ENCODE measurements at regions not wholly inside any gene's neighbourhood (a gene's known extent, or its start where the extent isn't known, plus 50 kb on each side); places are given as distances from the start of the nearest gene placed in this dataset.

DNA sequence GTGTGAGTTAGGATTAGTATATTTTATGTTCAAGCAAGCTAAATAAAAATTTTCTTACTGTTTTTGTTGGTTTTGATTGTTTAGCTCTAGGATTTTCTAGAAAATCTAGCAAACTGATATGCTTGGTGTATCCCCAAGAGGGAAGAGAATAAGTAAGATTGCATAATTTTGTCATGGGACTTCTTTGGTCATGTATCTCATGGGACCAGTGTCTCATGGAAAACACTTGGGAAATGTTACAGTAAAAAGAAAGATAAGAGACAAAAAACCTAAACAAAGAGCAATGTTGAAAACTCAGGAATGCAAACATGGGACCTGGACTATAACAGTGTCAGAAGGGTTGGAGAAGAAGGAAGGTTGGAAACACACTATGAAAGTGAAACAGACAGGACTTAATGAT, 119.4 kb downstream of the TLR4 start:
- no peaks in the 10 kb centered on the region for H3K4me1 ChIP-seq
- intact Hi-C loops (cut with DNase I): no loop called here
- no peaks in the 10 kb centered on the region for H3K9me3 ChIP-seq
- no peaks in the 10 kb centered on the region for H3K27me3 ChIP-seq
- no peaks in the 10 kb centered on the region for H3K36me3 ChIP-seq
- TF ChIP-seq EP300 (IDR thresholded peaks at IDR 0.05): no peak
- no peak for TF ChIP-seq POLR2AphosphoS5 (IDR thresholded peaks at IDR 0.05)
- TF ChIP-seq, protein P1, sequence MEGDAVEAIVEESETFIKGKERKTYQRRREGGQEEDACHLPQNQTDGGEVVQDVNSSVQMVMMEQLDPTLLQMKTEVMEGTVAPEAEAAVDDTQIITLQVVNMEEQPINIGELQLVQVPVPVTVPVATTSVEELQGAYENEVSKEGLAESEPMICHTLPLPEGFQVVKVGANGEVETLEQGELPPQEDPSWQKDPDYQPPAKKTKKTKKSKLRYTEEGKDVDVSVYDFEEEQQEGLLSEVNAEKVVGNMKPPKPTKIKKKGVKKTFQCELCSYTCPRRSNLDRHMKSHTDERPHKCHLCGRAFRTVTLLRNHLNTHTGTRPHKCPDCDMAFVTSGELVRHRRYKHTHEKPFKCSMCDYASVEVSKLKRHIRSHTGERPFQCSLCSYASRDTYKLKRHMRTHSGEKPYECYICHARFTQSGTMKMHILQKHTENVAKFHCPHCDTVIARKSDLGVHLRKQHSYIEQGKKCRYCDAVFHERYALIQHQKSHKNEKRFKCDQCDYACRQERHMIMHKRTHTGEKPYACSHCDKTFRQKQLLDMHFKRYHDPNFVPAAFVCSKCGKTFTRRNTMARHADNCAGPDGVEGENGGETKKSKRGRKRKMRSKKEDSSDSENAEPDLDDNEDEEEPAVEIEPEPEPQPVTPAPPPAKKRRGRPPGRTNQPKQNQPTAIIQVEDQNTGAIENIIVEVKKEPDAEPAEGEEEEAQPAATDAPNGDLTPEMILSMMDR (IDR thresholded peaks at IDR 0.05): no peak
- TF ChIP-seq POLR2A (IDR thresholded peaks at IDR 0.05; ENCODE audit: low read depth): no peak
- H3K27ac ChIP-seq (replicated peaks in 1 of 4): no peak overlapping the region
- no peak for DNase-seq (ENCODE audit: extremely low spot score)
- no peak overlapping the region for H3K4me3 ChIP-seq

DNA sequence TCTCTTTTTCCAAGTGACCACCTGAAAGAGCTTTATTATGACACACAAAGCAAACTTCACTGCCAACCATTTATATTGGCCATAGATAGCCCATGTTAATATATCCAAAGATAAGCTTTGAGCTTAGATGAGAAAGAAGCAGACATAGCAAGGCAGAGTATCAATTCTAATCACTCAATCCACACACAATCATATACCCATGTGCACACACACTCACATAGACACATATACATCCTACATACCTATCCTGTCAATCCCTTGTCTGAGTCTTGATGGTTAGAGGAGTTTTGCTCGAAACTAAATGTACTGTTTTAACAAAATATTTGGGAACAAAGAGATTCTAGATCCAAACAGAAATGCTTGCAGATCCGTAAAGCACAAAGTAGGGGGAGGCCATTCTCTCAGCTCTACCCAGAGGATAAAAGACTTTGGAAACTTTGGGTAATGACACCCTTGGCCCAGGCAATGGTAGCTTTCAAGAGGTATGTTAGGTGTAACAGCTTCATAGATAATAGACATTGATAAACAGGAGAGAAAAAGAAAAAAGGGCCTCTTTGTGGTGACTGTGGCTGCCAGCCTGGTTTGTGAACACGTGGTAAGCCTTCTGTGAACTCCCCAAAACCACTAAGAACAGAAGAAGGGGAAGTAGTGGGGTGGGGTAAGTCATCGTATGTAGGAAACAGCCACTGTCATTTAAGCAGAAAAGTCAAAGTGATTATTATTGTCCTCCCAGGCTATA, 121.6 kb downstream of the TLR4 start:
- 53% methylated on average over 4 of the region's 4 CpGs for WGBS
- intact Hi-C loops (cut with DNase I): no loop called here
- no peaks in the 10 kb centered on the region for H3K36me3 ChIP-seq

DNA sequence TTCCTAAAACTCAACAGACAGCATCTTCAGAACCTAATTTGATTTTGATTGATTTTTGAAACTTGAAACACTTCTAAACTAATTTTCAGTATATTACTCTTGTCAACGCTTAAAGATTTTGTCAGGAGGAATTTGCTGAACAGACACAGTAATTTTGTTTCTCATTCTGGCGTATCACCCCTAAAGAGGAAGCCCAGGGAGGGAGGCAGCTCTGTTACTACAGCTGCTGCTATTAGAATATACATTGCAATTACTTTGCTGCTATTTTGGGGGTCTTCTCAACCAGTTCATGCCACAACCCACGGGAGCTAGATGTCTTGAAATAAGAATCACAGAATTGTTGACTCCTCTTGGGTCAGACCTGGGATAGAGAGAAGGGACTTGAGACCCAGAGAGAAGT, 122.6 kb downstream of the TLR4 start:
- H3K36me3 ChIP-seq: no peaks in the 10 kb centered on the region
- H3K27ac ChIP-seq (replicated peaks in 1 of 4): no peak overlapping the region
- H3K9me3 ChIP-seq: no peaks in the 10 kb centered on the region
- WGBS: 45% methylated on average over 3 of the region's 3 CpGs
- TF ChIP-seq EP300 (IDR thresholded peaks at IDR 0.05) (no peak), POLR2AphosphoS5 (IDR thresholded peaks at IDR 0.05) (no peak), POLR2A (IDR thresholded peaks at IDR 0.05; ENCODE audit: low read depth) (no peak)
- TF ChIP-seq, protein P1 (IDR thresholded peaks at IDR 0.05): no peak
- no peak overlapping the region for H3K4me3 ChIP-seq
- intact Hi-C loops (cut with DNase I): no loop called here
- no peaks in the 10 kb centered on the region for H3K4me1 ChIP-seq
- DNase-seq (ENCODE audit: extremely low spot score): no peak
- no peaks in the 10 kb centered on the region for H3K27me3 ChIP-seq

More for the DNA sequence above, 121.6 kb downstream of the TLR4 start:
- Histone ChIP-seq H3K4me3 (no peak overlapping the region), H3K4me1 (no peaks in the 10 kb centered on the region), H3K9me3 (no peaks in the 10 kb centered on the region), H3K27me3 (no peaks in the 10 kb centered on the region), H3K27ac (replicated peaks in 1 of 4) (no peak overlapping the region)
- DNase-seq (ENCODE audit: extremely low spot score): no peak
- TF ChIP-seq EP300 (IDR thresholded peaks at IDR 0.05) (no peak), POLR2AphosphoS5 (IDR thresholded peaks at IDR 0.05) (no peak), POLR2A (IDR thresholded peaks at IDR 0.05; ENCODE audit: low read depth) (no peak)
- TF ChIP-seq, protein P1 (IDR thresholded peaks at IDR 0.05): no peak

DNA sequence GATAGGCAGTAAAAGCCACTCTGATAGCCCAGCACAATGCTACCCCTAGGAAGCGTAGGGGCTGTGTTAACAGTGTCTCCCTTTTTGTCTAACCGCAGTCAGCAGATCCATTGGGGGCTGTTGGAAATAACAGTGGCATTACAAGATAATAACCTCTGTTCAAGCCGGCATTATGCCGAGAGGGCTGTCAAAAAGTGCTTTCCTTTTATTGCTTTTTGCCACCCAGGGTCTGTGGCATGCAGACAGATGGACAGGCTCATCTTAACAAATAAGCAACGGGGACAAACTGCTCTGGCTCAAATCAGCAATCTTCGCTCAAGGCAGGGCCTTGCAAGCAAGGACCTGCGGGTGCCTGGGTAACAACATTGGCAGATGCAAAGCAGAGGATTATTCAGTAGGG, 123.3 kb downstream of the TLR4 start:
- Histone ChIP-seq H3K36me3 (no peaks in the 10 kb centered on the region), H3K4me1 (no peaks in the 10 kb centered on the region), H3K27me3 (no peaks in the 10 kb centered on the region), H3K27ac (replicated peaks in 1 of 4) (no peak overlapping the region), H3K9me3 (no peaks in the 10 kb centered on the region), H3K4me3 (no peak overlapping the region)
- WGBS: 74% methylated on average over 7 of the region's 7 CpGs
- no peak for TF ChIP-seq EP300 (IDR thresholded peaks at IDR 0.05)
- DNase-seq (ENCODE audit: extremely low spot score): no peak
- intact Hi-C loops (cut with DNase I): no loop called here

DNA sequence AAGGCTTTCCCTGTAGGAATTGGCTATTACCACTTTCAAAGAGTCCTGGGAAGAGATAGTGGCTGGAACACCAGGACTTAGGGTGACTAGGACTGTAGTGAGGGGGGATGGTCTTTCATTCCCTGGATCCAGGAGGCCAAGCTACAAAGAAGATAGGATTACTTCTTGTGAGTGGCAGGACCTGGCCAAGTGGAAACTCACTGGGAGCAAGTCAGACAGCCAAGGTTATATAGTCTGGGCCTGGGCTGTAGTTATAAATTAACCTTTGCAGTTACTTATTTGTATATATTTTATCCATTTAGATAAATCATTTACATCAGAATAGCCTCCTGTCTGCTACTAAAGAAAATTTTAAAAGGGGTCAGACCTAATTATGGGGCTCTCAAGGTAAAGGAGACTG, 124.3 kb downstream of the TLR4 start:
- intact Hi-C loops (cut with DNase I): no loop called here
- Histone ChIP-seq H3K4me1 (no peaks in the 10 kb centered on the region), H3K27ac (replicated peaks in 1 of 4) (no peak overlapping the region), H3K27me3 (no peaks in the 10 kb centered on the region), H3K4me3 (no peak overlapping the region), H3K36me3 (no peaks in the 10 kb centered on the region), H3K9me3 (no peaks in the 10 kb centered on the region)
- TF ChIP-seq EP300 (IDR thresholded peaks at IDR 0.05) (no peak), POLR2AphosphoS5 (IDR thresholded peaks at IDR 0.05) (no peak)
- DNase-seq (ENCODE audit: extremely low spot score): no peak

DNA sequence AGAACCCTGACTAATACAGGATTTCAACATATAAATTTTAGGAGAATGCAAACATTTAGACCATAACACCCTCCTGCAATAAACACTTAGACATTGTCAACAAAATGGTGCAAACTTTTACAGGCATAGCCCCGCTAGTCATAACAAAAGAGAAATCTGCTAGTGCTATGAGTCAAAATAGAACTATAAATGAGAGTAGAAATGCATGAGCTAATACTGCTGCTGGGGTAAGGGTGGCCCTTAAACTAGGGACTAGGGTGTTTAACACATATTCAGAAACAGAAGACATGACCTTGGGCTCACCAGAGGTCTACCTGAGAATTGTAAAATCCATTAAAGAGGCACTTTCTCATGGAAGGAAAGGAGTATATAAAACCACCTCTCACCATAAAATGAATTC, 131.6 kb downstream of the TLR4 start:
- Histone ChIP-seq H3K27ac (replicated peaks in 1 of 4) (no peak overlapping the region), H3K9me3 (no peaks in the 10 kb centered on the region), H3K36me3 (no peaks in the 10 kb centered on the region), H3K4me3 (no peak overlapping the region), H3K4me1 (no peaks in the 10 kb centered on the region), H3K27me3 (no peaks in the 10 kb centered on the region)
- no peak for TF ChIP-seq POLR2A (IDR thresholded peaks at IDR 0.05; ENCODE audit: low read depth)
- TF ChIP-seq, protein P1 (IDR thresholded peaks at IDR 0.05): no peak
- no peak for TF ChIP-seq POLR2AphosphoS5 (IDR thresholded peaks at IDR 0.05)
- no peak for TF ChIP-seq EP300 (IDR thresholded peaks at IDR 0.05)
- 82% methylated on average over 1 of the region's 1 CpG for WGBS
- intact Hi-C loops (cut with DNase I): no loop called here
- no peak for DNase-seq (ENCODE audit: extremely low spot score)

Measured in esophagus muscularis mucosa (tissue), 4 donors.